ENCODE measurements at regions not wholly inside any gene's neighbourhood (a gene's known extent, or its start where the extent isn't known, plus 50 kb on each side); places are given as distances from the start of the nearest gene placed in this dataset.

DNA sequence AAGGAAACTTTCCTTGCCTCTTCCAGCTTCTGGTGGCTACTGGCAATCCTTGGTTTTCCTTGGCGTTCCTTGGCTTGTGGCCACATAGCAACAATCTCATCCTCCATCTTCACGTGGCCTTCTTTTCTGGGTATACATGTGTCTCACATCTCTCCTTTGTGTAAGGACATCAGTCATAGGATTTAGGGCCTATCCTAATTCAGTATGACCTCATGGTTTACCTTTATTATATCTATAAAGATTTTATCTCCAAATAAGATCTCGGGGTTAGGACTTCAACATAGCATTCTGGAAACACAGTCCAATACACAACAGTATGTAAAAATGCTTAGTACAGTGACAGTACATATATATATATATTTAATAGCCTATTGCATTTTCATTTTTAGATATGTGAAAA is 58.4 kb upstream of the LRIG3 start:
- in situ Hi-C loops (cut with HindIII; ENCODE audit: low pct_unique_long_range_greater_than_20kb, low sequenced_read_pairs), result no loop called here
- H3K4me3 ChIP-seq (ENCODE audit: low read depth in 2 of 2, low read length in 2 of 2), result no peak overlapping the region
- ChIA-PET POLR2A (no interaction called here), CTCF (no interaction called here)
- BruUV-seq (replicated peaks), result no TSS peak
- no peaks in the 10 kb centered on the region; the same call in 1 of the 2 replicates for H3K27me3 ChIP-seq (ENCODE audit: control insufficient read depth, insufficient read depth, low read length)
- H3K9me3 ChIP-seq (ENCODE audit: control insufficient read depth, insufficient read depth, low read depth, low read length), result no peaks in the 10 kb centered on the region
- TF ChIP-seq POLR2AphosphoS5 (IDR thresholded peaks at IDR 0.05; ENCODE audit: low read depth, low read length) (no peak), SIN3A (IDR thresholded peaks at IDR 0.05; ENCODE audit: borderline replicate concordance, insufficient read depth, low read depth, low read length) (no peak), TCF7L2 (IDR thresholded peaks at IDR 0.05; ENCODE audit: low read depth, low read length) (no peak)
- TF ChIP-seq, protein P1, sequence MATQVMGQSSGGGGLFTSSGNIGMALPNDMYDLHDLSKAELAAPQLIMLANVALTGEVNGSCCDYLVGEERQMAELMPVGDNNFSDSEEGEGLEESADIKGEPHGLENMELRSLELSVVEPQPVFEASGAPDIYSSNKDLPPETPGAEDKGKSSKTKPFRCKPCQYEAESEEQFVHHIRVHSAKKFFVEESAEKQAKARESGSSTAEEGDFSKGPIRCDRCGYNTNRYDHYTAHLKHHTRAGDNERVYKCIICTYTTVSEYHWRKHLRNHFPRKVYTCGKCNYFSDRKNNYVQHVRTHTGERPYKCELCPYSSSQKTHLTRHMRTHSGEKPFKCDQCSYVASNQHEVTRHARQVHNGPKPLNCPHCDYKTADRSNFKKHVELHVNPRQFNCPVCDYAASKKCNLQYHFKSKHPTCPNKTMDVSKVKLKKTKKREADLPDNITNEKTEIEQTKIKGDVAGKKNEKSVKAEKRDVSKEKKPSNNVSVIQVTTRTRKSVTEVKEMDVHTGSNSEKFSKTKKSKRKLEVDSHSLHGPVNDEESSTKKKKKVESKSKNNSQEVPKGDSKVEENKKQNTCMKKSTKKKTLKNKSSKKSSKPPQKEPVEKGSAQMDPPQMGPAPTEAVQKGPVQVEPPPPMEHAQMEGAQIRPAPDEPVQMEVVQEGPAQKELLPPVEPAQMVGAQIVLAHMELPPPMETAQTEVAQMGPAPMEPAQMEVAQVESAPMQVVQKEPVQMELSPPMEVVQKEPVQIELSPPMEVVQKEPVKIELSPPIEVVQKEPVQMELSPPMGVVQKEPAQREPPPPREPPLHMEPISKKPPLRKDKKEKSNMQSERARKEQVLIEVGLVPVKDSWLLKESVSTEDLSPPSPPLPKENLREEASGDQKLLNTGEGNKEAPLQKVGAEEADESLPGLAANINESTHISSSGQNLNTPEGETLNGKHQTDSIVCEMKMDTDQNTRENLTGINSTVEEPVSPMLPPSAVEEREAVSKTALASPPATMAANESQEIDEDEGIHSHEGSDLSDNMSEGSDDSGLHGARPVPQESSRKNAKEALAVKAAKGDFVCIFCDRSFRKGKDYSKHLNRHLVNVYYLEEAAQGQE (IDR thresholded peaks at IDR 0.05; ENCODE audit: insufficient read depth in 1 of 2, low read depth in 2 of 2, low read length in 1 of 2), result no peak
- TF ChIP-seq, protein P2, sequence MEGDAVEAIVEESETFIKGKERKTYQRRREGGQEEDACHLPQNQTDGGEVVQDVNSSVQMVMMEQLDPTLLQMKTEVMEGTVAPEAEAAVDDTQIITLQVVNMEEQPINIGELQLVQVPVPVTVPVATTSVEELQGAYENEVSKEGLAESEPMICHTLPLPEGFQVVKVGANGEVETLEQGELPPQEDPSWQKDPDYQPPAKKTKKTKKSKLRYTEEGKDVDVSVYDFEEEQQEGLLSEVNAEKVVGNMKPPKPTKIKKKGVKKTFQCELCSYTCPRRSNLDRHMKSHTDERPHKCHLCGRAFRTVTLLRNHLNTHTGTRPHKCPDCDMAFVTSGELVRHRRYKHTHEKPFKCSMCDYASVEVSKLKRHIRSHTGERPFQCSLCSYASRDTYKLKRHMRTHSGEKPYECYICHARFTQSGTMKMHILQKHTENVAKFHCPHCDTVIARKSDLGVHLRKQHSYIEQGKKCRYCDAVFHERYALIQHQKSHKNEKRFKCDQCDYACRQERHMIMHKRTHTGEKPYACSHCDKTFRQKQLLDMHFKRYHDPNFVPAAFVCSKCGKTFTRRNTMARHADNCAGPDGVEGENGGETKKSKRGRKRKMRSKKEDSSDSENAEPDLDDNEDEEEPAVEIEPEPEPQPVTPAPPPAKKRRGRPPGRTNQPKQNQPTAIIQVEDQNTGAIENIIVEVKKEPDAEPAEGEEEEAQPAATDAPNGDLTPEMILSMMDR (IDR thresholded peaks at IDR 0.05), result no peak
- no peak overlapping the region for H3K27ac ChIP-seq (ENCODE audit: low read length)
- DNase-seq (ENCODE audit: low read depth, low spot score), result no peak
- no peaks in the 10 kb centered on the region for H3K4me1 ChIP-seq (ENCODE audit: control insufficient read depth, insufficient read depth, low read length)
- no peaks in the 10 kb centered on the region for H3K36me3 ChIP-seq (ENCODE audit: control insufficient read depth, insufficient read depth, low read length)
- intact Hi-C loops (cut with micrococcal nuclease; ENCODE audit: unreplicated experiment), result no loop called here
- ATAC-seq, result no peak

DNA sequence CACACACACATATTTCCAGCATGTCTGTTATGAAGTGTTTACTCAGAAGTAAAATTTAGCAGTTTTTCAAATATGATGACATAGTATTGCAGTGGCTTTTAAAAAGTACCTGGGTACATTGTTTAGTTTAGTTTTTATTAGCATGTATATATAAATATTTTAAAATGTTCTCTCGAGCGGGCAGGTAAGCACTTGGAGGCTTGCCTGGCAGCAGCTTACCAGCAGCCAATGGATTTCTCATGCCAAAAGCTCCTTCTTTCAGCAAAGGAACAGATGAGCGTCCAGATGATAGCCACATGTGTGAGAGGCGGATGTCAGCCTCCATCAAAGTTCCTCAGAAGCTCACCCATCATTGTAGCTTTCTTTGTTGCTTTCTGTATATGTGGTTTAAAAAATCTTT is 57.2 kb upstream of the LRIG3 start:
- no TSS peak for BruUV-seq (replicated peaks)
- ATAC-seq, result no peak
- no peaks in the 10 kb centered on the region for H3K36me3 ChIP-seq (ENCODE audit: control insufficient read depth, insufficient read depth, low read length)

More for the DNA sequence above, 57.2 kb upstream of the LRIG3 start:
- intact Hi-C loops (cut with micrococcal nuclease; ENCODE audit: unreplicated experiment) (no loop called here), in situ Hi-C loops (cut with HindIII; ENCODE audit: low pct_unique_long_range_greater_than_20kb, low sequenced_read_pairs) (no loop called here)
- Histone ChIP-seq H3K4me3 (ENCODE audit: low read depth in 2 of 2, low read length in 2 of 2) (no peak overlapping the region), H3K27me3 (ENCODE audit: control insufficient read depth, insufficient read depth, low read length) (no peaks in the 10 kb centered on the region; the same call in 1 of the 2 replicates), H3K27ac (ENCODE audit: low read length) (no peak overlapping the region), H3K4me1 (ENCODE audit: control insufficient read depth, insufficient read depth, low read length) (no peaks in the 10 kb centered on the region), H3K9me3 (ENCODE audit: control insufficient read depth, insufficient read depth, low read depth, low read length) (no peaks in the 10 kb centered on the region)
- no peak for DNase-seq (ENCODE audit: low read depth, low spot score)
- POLR2A ChIA-PET, result no interaction called here
- TF ChIP-seq TCF7L2 (IDR thresholded peaks at IDR 0.05; ENCODE audit: low read depth, low read length) (no peak), POLR2AphosphoS5 (IDR thresholded peaks at IDR 0.05; ENCODE audit: low read depth, low read length) (no peak), SIN3A (IDR thresholded peaks at IDR 0.05; ENCODE audit: borderline replicate concordance, insufficient read depth, low read depth, low read length) (no peak)
- TF ChIP-seq, protein P1 (IDR thresholded peaks at IDR 0.05; ENCODE audit: insufficient read depth in 1 of 2, low read depth in 2 of 2, low read length in 1 of 2), result no peak
- TF ChIP-seq, protein P2 (IDR thresholded peaks at IDR 0.05), result no peak
- CTCF ChIA-PET, result no interaction called here
